HepG2 (cell line): ENCODE measurements at regions not wholly inside any gene's neighbourhood (a gene's known extent, or its start where the extent isn't known, plus 50 kb on each side); places are given as distances from the start of the nearest gene placed in this dataset.

ENCODE experiments used
- ATAC-seq: fragments of 200-7000 bp; cut with Tn5 transposase; 3 replicates; pipeline ENCODE4 v1.9.1; 2020; ENCODE audit warnings: mild to moderate bottlenecking, moderate library complexity
- BruUV-seq: library from RNA; stranded (reverse); fragments of 400-500 nt; replicated peaks from 2 replicates; lab custom pipeline; 2021; lab: Mats Ljungman, UMichigan
- CTCF ChIA-PET: fragments of 300-600 bp; formaldehyde crosslinking; extraction: SDS; loops from one replicate; lab custom pipeline; 2021; ENCODE audit warnings: low total read pairs, inconsistent platforms, low intra/inter-chr PET ratio; lab: Yijun Ruan, JAX
- POLR2A ChIA-PET: fragments of 350-600 bp; sonication (Branson Sonifier 250); formaldehyde crosslinking; loops from one replicate; lab custom pipeline; 2020; ENCODE audit warnings: antibody characterized with exemption, inconsistent platforms; lab: Yijun Ruan, JAX
- DNase-seq: peaks from one replicate; pipeline ENCODE4 v3.0.0-alpha.2; 2015; ENCODE audit warnings: low spot score
- FAIRE-seq: peaks from 3 replicates; lab custom pipeline; 2011; peaks lifted over from hg19 to GRCh38; lab: Jason Lieb, UNC
- H2AFZ ChIP-seq: one replicate; pipeline ENCODE4 v1.6.1; 2011; ENCODE audit warnings: low read length, inconsistent platforms
- H3K27ac ChIP-seq: fragments of 300-600 bp; 3 replicates; pipeline ENCODE4 v1.8.0; 2011; ENCODE audit warnings: mixed run types, mild to moderate bottlenecking, mixed read lengths, low read length, inconsistent platforms; ENCODE audit not compliant: insufficient read depth; ENCODE audit errors: extremely low read length
- H3K27me3 ChIP-seq, 2 experiments: fragments of 200-600 bp in 1 of 2; 2 replicates in 1 of 2; 3 replicates in 1 of 2; pipeline versions ENCODE4 v1.6.0 to v1.8.0; 2011; ENCODE audit warnings: low read length in 2 of 2, mild to moderate bottlenecking in 2 of 2, moderate library complexity in 2 of 2, inconsistent platforms in 1 of 2; ENCODE audit not compliant: insufficient read depth in 2 of 2, control insufficient read depth in 1 of 2
- H3K36me3 ChIP-seq, 2 experiments: fragments of 200-600 bp in 1 of 2; replicated peaks in 1 of 2; 2 replicates in 1 of 2; 3 replicates in 1 of 2; pipeline versions ENCODE4 v1.5.1 to v1.8.0; 2011; ENCODE audit warnings: low read length in 2 of 2, inconsistent platforms in 1 of 2; ENCODE audit not compliant: insufficient read depth in 2 of 2, control insufficient read depth in 1 of 2
- H3K4me1 ChIP-seq: 2 replicates; pipeline ENCODE4 v1.5.1; 2012; ENCODE audit warnings: low read length, inconsistent platforms; ENCODE audit not compliant: insufficient read depth
- H3K4me2 ChIP-seq: 2 replicates; pipeline ENCODE4 v1.6.0; 2011; ENCODE audit warnings: low read depth, low read length, inconsistent platforms
- H3K4me3 ChIP-seq, 3 experiments: fragments of 200-600 bp in 1 of 3; sonication (generic), shearing (Covaris generic) in 1 of 3; replicated peaks in 1 of 3; 2 replicates each; pipeline ENCODE4 v1.5.1; 2011 to 2016; ENCODE audit warnings: low read length in 3 of 3, inconsistent platforms in 2 of 3, low read depth in 2 of 3, mild to moderate bottlenecking in 2 of 3, control low read depth in 1 of 3, mixed read lengths in 1 of 3; ENCODE audit not compliant: insufficient read depth in 1 of 3
- H3K79me2 ChIP-seq: one replicate; pipeline ENCODE4 v1.6.1; 2011; ENCODE audit warnings: low read length, inconsistent platforms; ENCODE audit not compliant: insufficient read depth
- H3K9ac ChIP-seq: 2 replicates; pipeline ENCODE4 v1.6.0; 2011; ENCODE audit warnings: mild to moderate bottlenecking, low read depth, low read length, inconsistent platforms; ENCODE audit not compliant: insufficient read depth
- H3K9me3 ChIP-seq: 2 replicates; pipeline ENCODE4 v1.5.1; 2012; ENCODE audit warnings: mild to moderate bottlenecking, low read length
- H4K20me1 ChIP-seq: 2 replicates; pipeline ENCODE4 v1.6.0; 2011; ENCODE audit warnings: inconsistent platforms, mild to moderate bottlenecking, low read length, moderate library complexity; ENCODE audit not compliant: insufficient read depth
- FOXP1 ChIP-seq, 2 experiments: fragments of 450-650 bp in 1 of 2; IDR thresholded peaks; 2 replicates each; pipeline ENCODE4 v1.6.1; 2017 to 2018; ENCODE audit warnings: antibody characterized with exemption in 1 of 2
- MAFK ChIP-seq, 2 experiments: IDR thresholded peaks in 1 of 2; conservative IDR thresholded peaks in 1 of 2; 2 replicates each; pipeline ENCODE4 v1.6.1; 2011; ENCODE audit warnings: improper control_type of control experiment in 2 of 2, low read length in 2 of 2
- TCF7 ChIP-seq: sonication (generic); IDR thresholded peaks from 2 replicates; pipeline ENCODE4 v1.6.1; 2016; ENCODE audit warnings: antibody characterized with exemption, low read depth
- WGBS: methylation state at CpG from one replicate; pipeline ENCODE4 v1.1.6; 2017; ENCODE audit warnings: low lambda C conversion rate; 5-methylcytosine and 5-hydroxymethylcytosine counted together
- in situ Hi-C: cut with HindIII; loops from 2 replicates; pipeline ENCODE4 v1.10.0; 2017; ENCODE audit warnings: low pct_unique_long_range_greater_than_20kb; ENCODE audit not compliant: extremely low pct_ligation_motif_present
- intact Hi-C: fragments of 100-400 bp; cut with micrococcal nuclease; formaldehyde crosslinking; loops from one replicate; pipeline ENCODE4 v1.10.0; 2022; ENCODE audit not compliant: unreplicated experiment
- TF ChIP-seq, protein P1 (sequence below): IDR thresholded peaks from 2 replicates; pipeline ENCODE4 v1.6.1; 2016; ENCODE audit warnings: low read depth, missing genetic modification reagents, missing compliant biosample characterization

GRCh38 chr11:90449606-90450005, 226.8 kb upstream of the CHORDC1 start:
- H3K9ac ChIP-seq = no peak overlapping the region
- no peaks in the 10 kb centered on the region for H3K79me2 ChIP-seq
- no peaks in the 10 kb centered on the region for H3K36me3 ChIP-seq
- 61% methylated on average over 2 of the region's 2 CpGs for WGBS
- intact Hi-C loops (loop anchor here (10.0 kb wide), 1 partner anchor 65 kb away; no protein-coding TSS in a partner anchor), in situ Hi-C loops (loop anchor here (10.0 kb wide), 2 partner anchors 65 to 155 kb away; no protein-coding TSS in a partner anchor)
- H3K4me1 ChIP-seq = peaks cover 23% of the 10 kb centered on the region
- POLR2A ChIA-PET = no interaction called here
- DNase-seq = no peak
- no TSS peak for BruUV-seq
- no peak overlapping the region for H3K4me2 ChIP-seq
- no peak for FAIRE-seq
- TF ChIP-seq TCF7 = no peak
- no peak for TF ChIP-seq FOXP1 (IDR thresholded peaks at IDR 0.05)
- TF ChIP-seq FOXP1 (CRISPR knock-in tag; IDR thresholded peaks at IDR 0.05) = no peak
- TF ChIP-seq, protein P1, sequence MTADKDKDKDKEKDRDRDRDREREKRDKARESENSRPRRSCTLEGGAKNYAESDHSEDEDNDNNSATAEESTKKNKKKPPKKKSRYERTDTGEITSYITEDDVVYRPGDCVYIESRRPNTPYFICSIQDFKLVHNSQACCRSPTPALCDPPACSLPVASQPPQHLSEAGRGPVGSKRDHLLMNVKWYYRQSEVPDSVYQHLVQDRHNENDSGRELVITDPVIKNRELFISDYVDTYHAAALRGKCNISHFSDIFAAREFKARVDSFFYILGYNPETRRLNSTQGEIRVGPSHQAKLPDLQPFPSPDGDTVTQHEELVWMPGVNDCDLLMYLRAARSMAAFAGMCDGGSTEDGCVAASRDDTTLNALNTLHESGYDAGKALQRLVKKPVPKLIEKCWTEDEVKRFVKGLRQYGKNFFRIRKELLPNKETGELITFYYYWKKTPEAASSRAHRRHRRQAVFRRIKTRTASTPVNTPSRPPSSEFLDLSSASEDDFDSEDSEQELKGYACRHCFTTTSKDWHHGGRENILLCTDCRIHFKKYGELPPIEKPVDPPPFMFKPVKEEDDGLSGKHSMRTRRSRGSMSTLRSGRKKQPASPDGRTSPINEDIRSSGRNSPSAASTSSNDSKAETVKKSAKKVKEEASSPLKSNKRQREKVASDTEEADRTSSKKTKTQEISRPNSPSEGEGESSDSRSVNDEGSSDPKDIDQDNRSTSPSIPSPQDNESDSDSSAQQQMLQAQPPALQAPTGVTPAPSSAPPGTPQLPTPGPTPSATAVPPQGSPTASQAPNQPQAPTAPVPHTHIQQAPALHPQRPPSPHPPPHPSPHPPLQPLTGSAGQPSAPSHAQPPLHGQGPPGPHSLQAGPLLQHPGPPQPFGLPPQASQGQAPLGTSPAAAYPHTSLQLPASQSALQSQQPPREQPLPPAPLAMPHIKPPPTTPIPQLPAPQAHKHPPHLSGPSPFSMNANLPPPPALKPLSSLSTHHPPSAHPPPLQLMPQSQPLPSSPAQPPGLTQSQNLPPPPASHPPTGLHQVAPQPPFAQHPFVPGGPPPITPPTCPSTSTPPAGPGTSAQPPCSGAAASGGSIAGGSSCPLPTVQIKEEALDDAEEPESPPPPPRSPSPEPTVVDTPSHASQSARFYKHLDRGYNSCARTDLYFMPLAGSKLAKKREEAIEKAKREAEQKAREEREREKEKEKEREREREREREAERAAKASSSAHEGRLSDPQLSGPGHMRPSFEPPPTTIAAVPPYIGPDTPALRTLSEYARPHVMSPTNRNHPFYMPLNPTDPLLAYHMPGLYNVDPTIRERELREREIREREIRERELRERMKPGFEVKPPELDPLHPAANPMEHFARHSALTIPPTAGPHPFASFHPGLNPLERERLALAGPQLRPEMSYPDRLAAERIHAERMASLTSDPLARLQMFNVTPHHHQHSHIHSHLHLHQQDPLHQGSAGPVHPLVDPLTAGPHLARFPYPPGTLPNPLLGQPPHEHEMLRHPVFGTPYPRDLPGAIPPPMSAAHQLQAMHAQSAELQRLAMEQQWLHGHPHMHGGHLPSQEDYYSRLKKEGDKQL (CRISPR knock-in tag) = no peak
- TF ChIP-seq MAFK (conservative IDR thresholded peaks at IDR 0.05 in 1 of 2, IDR thresholded peaks at IDR 0.05 in 1 of 2; ENCODE audit: low read length in 2 of 2) = 0 out of 4 replicates have a peak, but pooled peaks have one; percentile 10 to 12
- H4K20me1 ChIP-seq = no peaks in the 10 kb centered on the region
- no peak overlapping the region for H2AFZ ChIP-seq
- H3K27ac ChIP-seq = no peak overlapping the region
- CTCF ChIA-PET = no interaction called here
- no peaks in the 10 kb centered on the region for H3K27me3 ChIP-seq
- H3K4me3 ChIP-seq = no peak overlapping the region
- no peaks in the 10 kb centered on the region for H3K9me3 ChIP-seq
- ATAC-seq = no peak
